Natural killer cell (primary cell): ENCODE measurements at regions not wholly inside any gene's neighbourhood (a gene's known extent, or its start where the extent isn't known, plus 50 kb on each side); places are given as distances from the start of the nearest gene placed in this dataset.

Experiments
- ATAC-seq, 3 donors: fragments of 150-1000 bp in 2 of 3; fragments of 200-7000 bp in 1 of 3; cut with Tn5 transposase; 1 replicate in 1 of 3; 2 replicates in 2 of 3; pipeline ENCODE4 v1.10.0; 2021; ENCODE audit warnings: mild to moderate bottlenecking in 2 of 3, moderate library complexity in 2 of 3
- DNase-seq, 2 donors: peaks; one replicate each; pipeline versions ENCODE4 v3.0.0 to v3.0.0-alpha.2; 2013 to 2021; ENCODE audit warnings: mixed read lengths in 1 of 2
- H3K27ac ChIP-seq: one replicate; pipeline ENCODE4 v1.5.1; 2013; ENCODE audit warnings: mild to moderate bottlenecking, low read length
- H3K27me3 ChIP-seq: one replicate; pipeline ENCODE4 v1.6.1; 2013; ENCODE audit warnings: low read length; ENCODE audit not compliant: control insufficient read depth, insufficient read depth
- H3K36me3 ChIP-seq: one replicate; pipeline ENCODE4 v1.6.1; 2013; ENCODE audit warnings: low read length; ENCODE audit not compliant: control insufficient read depth, insufficient read depth
- H3K4me1 ChIP-seq: one replicate; pipeline ENCODE4 v1.6.1; 2013; ENCODE audit warnings: low read length; ENCODE audit not compliant: control insufficient read depth, insufficient read depth
- H3K4me3 ChIP-seq: one replicate; pipeline ENCODE4 v1.5.1; 2013; ENCODE audit warnings: low read length
- H3K9me3 ChIP-seq: one replicate; pipeline ENCODE4 v1.6.1; 2013; ENCODE audit warnings: low read length; ENCODE audit not compliant: control insufficient read depth, insufficient read depth
- H3K27ac Mint-ChIP-seq, 2 donors: one replicate each; pipeline ENCODE4 v1.8.0; 2022; ENCODE audit warnings: mild to moderate bottlenecking in 2 of 2, mixed read lengths in 2 of 2, moderate library complexity in 1 of 2
- H3K27me3 Mint-ChIP-seq, 2 donors: one replicate each; pipeline ENCODE4 v1.8.0; 2022; ENCODE audit warnings: low read depth in 2 of 2, mixed read lengths in 2 of 2
- H3K36me3 Mint-ChIP-seq: one replicate; pipeline ENCODE4 v1.8.0; 2022; ENCODE audit warnings: mixed read lengths
- H3K4me1 Mint-ChIP-seq, 2 donors: one replicate each; pipeline ENCODE4 v1.8.0; 2022; ENCODE audit warnings: mixed read lengths in 2 of 2
- H3K4me3 Mint-ChIP-seq: one replicate; pipeline ENCODE4 v1.8.0; 2022; ENCODE audit warnings: mild to moderate bottlenecking, moderate library complexity, mixed read lengths
- H3K9me3 Mint-ChIP-seq, 2 donors: one replicate each; pipeline ENCODE4 v1.8.0; 2022; ENCODE audit warnings: mixed read lengths in 2 of 2
- CTCF ChIP-seq: fragments of 200-600 bp; IDR thresholded peaks from one replicate; pipeline ENCODE4 v1.8.0; 2022; ENCODE audit warnings: antibody characterized with exemption
- WGBS: methylation state at CpG from one replicate; pipeline ENCODE4 v1.1.7; 2013; ENCODE audit warnings: missing lambda C conversion rate; ENCODE audit not compliant: insufficient coverage; 5-methylcytosine and 5-hydroxymethylcytosine counted together
- intact Hi-C: fragments of 100-400 bp; cut with micrococcal nuclease; formaldehyde crosslinking; loops from one replicate; pipeline ENCODE4 v1.14.2; 2022

- no peak for TF ChIP-seq CTCF
- H3K27ac Mint-ChIP-seq = no peak overlapping the region
- Histone ChIP-seq H3K36me3 (no peaks in the 10 kb centered on the region), H3K4me3 (no peak overlapping the region), H3K4me1 (no peaks in the 10 kb centered on the region), H3K27me3 (peaks cover 5% of the 10 kb centered on the region), H3K9me3 (peaks cover 14% of the 10 kb centered on the region), H3K27ac (no peak overlapping the region)
- H3K4me1 Mint-ChIP-seq = no peaks in the 10 kb centered on the region
- ATAC-seq = no peak
- peaks cover 19 to 43% of the 10 kb centered on the region in 2 donors for H3K27me3 Mint-ChIP-seq
- H3K36me3 Mint-ChIP-seq = peaks cover 33% of the 10 kb centered on the region
- no peak overlapping the region for H3K4me3 Mint-ChIP-seq
- intact Hi-C loops = no loop called here
- peaks cover 5 to 13% of the 10 kb centered on the region in 2 donors for H3K9me3 Mint-ChIP-seq
- no peak for DNase-seq
These were observed 76.3 kb downstream of the DRAM2 start for GRCh38 chr1:111063595-111063994.

GRCh38 chr1:111062624-111063023 is 77.3 kb downstream of the DRAM2 start:
- intact Hi-C loops = no loop called here
- Histone ChIP-seq H3K36me3 (no peaks in the 10 kb centered on the region), H3K27ac (no peak overlapping the region), H3K4me1 (no peaks in the 10 kb centered on the region), H3K4me3 (no peak overlapping the region), H3K9me3 (peaks cover 14% of the 10 kb centered on the region), H3K27me3 (peaks cover 5% of the 10 kb centered on the region)
- Mint-ChIP-seq H3K36me3 (peaks cover 33% of the 10 kb centered on the region), H3K27ac (no peak overlapping the region), H3K4me3 (no peak overlapping the region), H3K27me3 (peaks cover 15 to 37% of the 10 kb centered on the region in 2 donors), H3K4me1 (no peaks in the 10 kb centered on the region), H3K9me3 (peaks cover 5 to 11% of the 10 kb centered on the region in 2 donors)
- no peak for DNase-seq
- TF ChIP-seq CTCF = no peak
- no peak for ATAC-seq
- 73% methylated on average over 2 of the region's 2 CpGs for WGBS

- H3K27me3 Mint-ChIP-seq = peaks cover 14 to 40% of the 10 kb centered on the region in 2 donors
- H3K4me3 Mint-ChIP-seq = no peak overlapping the region
- Histone ChIP-seq H3K4me3 (no peak overlapping the region), H3K9me3 (peaks cover 14% of the 10 kb centered on the region), H3K27me3 (peaks cover 5% of the 10 kb centered on the region), H3K4me1 (no peaks in the 10 kb centered on the region), H3K27ac (no peak overlapping the region), H3K36me3 (no peaks in the 10 kb centered on the region)
- no peak for DNase-seq
- no peak for ATAC-seq
- no peaks in the 10 kb centered on the region for H3K4me1 Mint-ChIP-seq
- peaks cover 5 to 9% of the 10 kb centered on the region in 2 donors for H3K9me3 Mint-ChIP-seq
- no peak for TF ChIP-seq CTCF
- intact Hi-C loops = no loop called here
- H3K27ac Mint-ChIP-seq = no peak overlapping the region
- H3K36me3 Mint-ChIP-seq = peaks cover 33% of the 10 kb centered on the region
These were observed 77.8 kb downstream of the DRAM2 start for GRCh38 chr1:111062081-111062480.

GRCh38 chr1:111054656-111055055 is 85.2 kb downstream of the DRAM2 start:
- no peaks in the 10 kb centered on the region for H3K4me1 Mint-ChIP-seq
- H3K27ac Mint-ChIP-seq = no peak overlapping the region
- Histone ChIP-seq H3K9me3 (no peaks in the 10 kb centered on the region), H3K27me3 (peaks cover 2% of the 10 kb centered on the region), H3K27ac (no peak overlapping the region), H3K36me3 (no peaks in the 10 kb centered on the region), H3K4me3 (no peak overlapping the region), H3K4me1 (no peaks in the 10 kb centered on the region)
- intact Hi-C loops = no loop called here
- no peak for TF ChIP-seq CTCF
- ATAC-seq = no peak
- 94% methylated on average over 2 of the region's 2 CpGs for WGBS
- H3K27me3 Mint-ChIP-seq = peaks cover 42 to 60% of the 10 kb centered on the region in 2 donors
- peaks cover 11% of the 10 kb centered on the region for H3K36me3 Mint-ChIP-seq
- H3K4me3 Mint-ChIP-seq = no peak overlapping the region
- H3K9me3 Mint-ChIP-seq = no peaks in the 10 kb centered on the region
- no peak for DNase-seq
